H1 (cell line): ENCODE measurements at regions not wholly inside any gene's neighbourhood (a gene's known extent, or its start where the extent isn't known, plus 50 kb on each side); places are given as distances from the start of the nearest gene placed in this dataset.

Experiments used
- CTCF ChIA-PET: fragments of 300-600 bp; sonication (Branson Sonifier 250); formaldehyde crosslinking; loops from one replicate; lab custom pipeline; 2021; ENCODE audit not compliant: partially characterized antibody; lab: Charles Lee
- POLR2A ChIA-PET: fragments of 300-600 bp; sonication (Branson Sonifier 250); formaldehyde crosslinking; loops from one replicate; lab custom pipeline; 2021; ENCODE audit warnings: inconsistent platforms; ENCODE audit not compliant: partially characterized antibody; lab: Charles Lee
- DNase-seq, 2 experiments: peaks; one replicate each; pipeline versions ENCODE4 v3.0.0 to v3.0.0-alpha.2; 2010 to 2022; ENCODE audit warnings: low spot score in 2 of 2, low read depth in 1 of 2, mixed read lengths in 1 of 2
- FAIRE-seq: peaks from 2 replicates; lab custom pipeline; 2011; peaks lifted over from hg19 to GRCh38; lab: Jason Lieb, UNC
- H2AFZ ChIP-seq: 2 replicates; pipeline ENCODE4 v1.8.1; 2012; ENCODE audit warnings: low read length, inconsistent platforms
- H2AK5ac ChIP-seq: 2 replicates; pipeline ENCODE4 v1.6.1; 2013; ENCODE audit warnings: low read depth, low read length
- H2BK120ac ChIP-seq: replicated peaks from 2 replicates; pipeline ENCODE3; 2013; ENCODE audit warnings: low read depth, low read length, inconsistent platforms
- H2BK12ac ChIP-seq: 2 replicates; pipeline ENCODE4 v1.6.1; 2013; ENCODE audit warnings: low read depth, low read length
- H2BK15ac ChIP-seq: 2 replicates; pipeline ENCODE4 v1.6.1; 2013; ENCODE audit warnings: low read length
- H2BK20ac ChIP-seq: 2 replicates; pipeline ENCODE4 v1.6.1; 2013; ENCODE audit warnings: low read length
- H2BK5ac ChIP-seq: 2 replicates; pipeline ENCODE4 v1.6.1; 2013; ENCODE audit warnings: low read depth, low read length
- H3K14ac ChIP-seq: 2 replicates; pipeline ENCODE4 v1.6.1; 2013; ENCODE audit warnings: inconsistent platforms; ENCODE audit not compliant: insufficient read length
- H3K18ac ChIP-seq: 2 replicates; pipeline ENCODE4 v1.6.1; 2013; ENCODE audit warnings: low read length; ENCODE audit errors: extremely low read depth
- H3K23ac ChIP-seq: 2 replicates; pipeline ENCODE4 v1.6.1; 2013; ENCODE audit warnings: inconsistent platforms; ENCODE audit not compliant: insufficient read length
- H3K23me2 ChIP-seq: 2 replicates; pipeline ENCODE4 v1.6.1; 2013; ENCODE audit warnings: low read depth, low read length
- H3K27ac ChIP-seq: 2 replicates; pipeline ENCODE4 v1.6.1; 2011; ENCODE audit warnings: low read depth, low read length, inconsistent platforms
- H3K27me3 ChIP-seq, 4 experiments: replicated peaks in 1 of 4; 1 replicate in 1 of 4; 2 replicates in 3 of 4; pipeline versions ENCODE4 v1.6.1 to v1.8.1; 2011 to 2013; ENCODE audit warnings: low read length in 3 of 4, mild to moderate bottlenecking in 3 of 4, inconsistent platforms in 2 of 4, mixed read lengths in 2 of 4, moderate library complexity in 1 of 4; ENCODE audit not compliant: control insufficient read depth in 3 of 4, insufficient read depth in 3 of 4; ENCODE audit errors: extremely low read depth in 1 of 4
- H3K36me3 ChIP-seq, 4 experiments: 2 replicates each; pipeline versions ENCODE4 v1.6.1 to v1.8.1; 2011 to 2013; ENCODE audit warnings: mild to moderate bottlenecking in 4 of 4, low read length in 3 of 4, moderate library complexity in 2 of 4, control low read depth in 1 of 4, inconsistent platforms in 1 of 4; ENCODE audit not compliant: insufficient read depth in 4 of 4, control insufficient read depth in 2 of 4
- H3K4ac ChIP-seq: replicated peaks from 2 replicates; pipeline ENCODE3; 2013; ENCODE audit warnings: low read length, low read depth, mixed read lengths, inconsistent platforms; ENCODE audit not compliant: insufficient read length
- H3K4me1 ChIP-seq, 4 experiments: replicated peaks in 1 of 4; 1 replicate in 1 of 4; 2 replicates in 3 of 4; pipeline versions ENCODE4 v1.6.1 to v1.8.1; 2011 to 2013; ENCODE audit warnings: low read length in 3 of 4, inconsistent platforms in 2 of 4, mixed read lengths in 1 of 4; ENCODE audit not compliant: insufficient read depth in 4 of 4, control insufficient read depth in 3 of 4
- H3K4me2 ChIP-seq, 2 experiments: 2 replicates each; pipeline versions ENCODE4 v1.6.1 to v1.8.1; 2011 to 2013; ENCODE audit warnings: low read depth in 2 of 2, low read length in 2 of 2, control low read depth in 1 of 2, inconsistent platforms in 1 of 2, mild to moderate bottlenecking in 1 of 2; ENCODE audit not compliant: insufficient read depth in 1 of 2
- H3K4me3 ChIP-seq, 4 experiments: fragments of 200-600, 300-600 bp in 1 of 4; sonication (generic), shearing (Covaris generic), sonication (Bioruptor Twin) in 1 of 4; 2 replicates each; pipeline versions ENCODE4 v1.5.1 to v1.8.1; 2011 to 2016; ENCODE audit warnings: low read length in 4 of 4, low read depth in 3 of 4, control low read depth in 2 of 4, inconsistent platforms in 2 of 4, mild to moderate bottlenecking in 2 of 4, mixed read lengths in 1 of 4, moderate library complexity in 1 of 4; ENCODE audit not compliant: insufficient read depth in 2 of 4; ENCODE audit errors: extremely low read depth in 1 of 4
- H3K56ac ChIP-seq: replicated peaks from 2 replicates; pipeline ENCODE3; 2013; ENCODE audit warnings: low read depth, mild to moderate bottlenecking, mixed read lengths, low read length, inconsistent platforms; ENCODE audit not compliant: insufficient read length
- H3K79me1 ChIP-seq: 2 replicates; pipeline ENCODE4 v1.6.1; 2013; ENCODE audit warnings: low read depth, low read length, control low read depth
- H3K79me2 ChIP-seq, 2 experiments: 2 replicates each; pipeline versions ENCODE4 v1.6.1 to v1.8.1; 2012 to 2013; ENCODE audit warnings: low read length in 2 of 2, mild to moderate bottlenecking in 2 of 2, inconsistent platforms in 1 of 2; ENCODE audit not compliant: insufficient read depth in 2 of 2, control insufficient read depth in 1 of 2
- H3K9ac ChIP-seq, 4 experiments: replicated peaks in 1 of 4; 1 replicate in 1 of 4; 2 replicates in 3 of 4; pipeline versions ENCODE4 v1.6.1 to v1.8.1; 2011 to 2013; ENCODE audit warnings: low read depth in 3 of 4, low read length in 3 of 4, control low read depth in 2 of 4, mild to moderate bottlenecking in 2 of 4, moderate library complexity in 2 of 4, inconsistent platforms in 1 of 4; ENCODE audit errors: extremely low read depth in 1 of 4
- H3K9me3 ChIP-seq, 2 experiments: 2 replicates each; pipeline versions ENCODE4 v1.6.1 to v1.8.1; 2012 to 2013; ENCODE audit warnings: mild to moderate bottlenecking in 2 of 2, moderate library complexity in 2 of 2, control low read depth in 1 of 2, inconsistent platforms in 1 of 2, low read depth in 1 of 2, low read length in 1 of 2, mixed read lengths in 1 of 2; ENCODE audit not compliant: insufficient read depth in 2 of 2
- H4K20me1 ChIP-seq, 2 experiments: replicated peaks in 1 of 2; 2 replicates each; pipeline versions ENCODE3 to v1.8.1; 2011 to 2013; ENCODE audit warnings: inconsistent platforms in 2 of 2, low read length in 2 of 2, mild to moderate bottlenecking in 1 of 2; ENCODE audit not compliant: insufficient read depth in 2 of 2, control insufficient read depth in 1 of 2
- H4K5ac ChIP-seq: 2 replicates; pipeline ENCODE4 v1.6.1; 2013; ENCODE audit warnings: low read length, low read depth, mixed read lengths, inconsistent platforms; ENCODE audit not compliant: insufficient read length
- H4K8ac ChIP-seq: 2 replicates; pipeline ENCODE4 v1.8.0; 2013; ENCODE audit warnings: mild to moderate bottlenecking, moderate library complexity, low read length, inconsistent platforms; ENCODE audit not compliant: insufficient read depth; ENCODE audit errors: extremely low read depth
- H4K91ac ChIP-seq: replicated peaks from 2 replicates; pipeline ENCODE3; 2013; ENCODE audit warnings: low read length, mixed read lengths, inconsistent platforms; ENCODE audit not compliant: insufficient read length
- ATF3 ChIP-seq: IDR thresholded peaks from 2 replicates; pipeline ENCODE4 v1.6.1; 2011; ENCODE audit warnings: low read depth, mild to moderate bottlenecking, low read length; ENCODE audit not compliant: insufficient read depth
- CHD2 ChIP-seq: IDR thresholded peaks from 2 replicates; pipeline ENCODE4 v1.6.1; 2012; ENCODE audit warnings: low read length, improper control_type of control experiment
- FOSL1 ChIP-seq: IDR thresholded peaks from 2 replicates; pipeline ENCODE4 v1.6.1; 2011; ENCODE audit warnings: mild to moderate bottlenecking, low read depth, low read length, moderate library complexity; ENCODE audit not compliant: insufficient read depth
- HDAC2 ChIP-seq, 2 experiments: fragments of 300-600 bp in 1 of 2; sonication (generic) in 1 of 2; IDR thresholded peaks; 2 replicates each; pipeline ENCODE4 v1.6.1; 2011 to 2012; ENCODE audit warnings: low read depth in 2 of 2, low read length in 2 of 2, mild to moderate bottlenecking in 2 of 2, moderate library complexity in 2 of 2, borderline replicate concordance in 1 of 2, inconsistent platforms in 1 of 2
- JUN ChIP-seq: IDR thresholded peaks from 2 replicates; pipeline ENCODE4 v1.6.1; 2011; ENCODE audit warnings: low read depth, mild to moderate bottlenecking, improper control_type of control experiment, low read length
- MAX ChIP-seq: IDR thresholded peaks from 2 replicates; pipeline ENCODE4 v1.6.1; 2012; ENCODE audit warnings: inconsistent platforms
- NRF1 ChIP-seq: IDR thresholded peaks from 2 replicates; pipeline ENCODE4 v1.6.1; 2011; ENCODE audit warnings: mild to moderate bottlenecking, low read depth, low read length, improper control_type of control experiment
- SIN3A ChIP-seq, 2 experiments: IDR thresholded peaks in 1 of 2; conservative IDR thresholded peaks in 1 of 2; 2 replicates each; pipeline ENCODE4 v1.6.1; 2011 to 2012; ENCODE audit warnings: low read length in 2 of 2, improper control_type of control experiment in 1 of 2, low read depth in 1 of 2, mild to moderate bottlenecking in 1 of 2
- SIRT6 ChIP-seq: IDR thresholded peaks from one replicate; pipeline ENCODE4 v1.7.1; 2012; ENCODE audit warnings: low read length, inconsistent platforms
- SP1 ChIP-seq: IDR thresholded peaks from 2 replicates; pipeline ENCODE4 v1.6.1; 2011; ENCODE audit warnings: low read depth, low read length
- TAF7 ChIP-seq: optimal IDR thresholded peaks from 2 replicates; pipeline ENCODE3; 2011; ENCODE audit warnings: low read depth, mild to moderate bottlenecking, inconsistent platforms, low read length, moderate library complexity, borderline replicate concordance
- USF2 ChIP-seq: IDR thresholded peaks from 2 replicates; pipeline ENCODE4 v1.6.1; 2011; ENCODE audit warnings: low read length, improper control_type of control experiment
- WGBS, 2 experiments: shearing (Covaris generic) in 1 of 2; methylation state at CpG; one replicate each; pipeline versions ENCODE4 v1.1.6 to v1.1.7; 2013 to 2015; ENCODE audit warnings: low lambda C conversion rate in 2 of 2, mixed read lengths in 2 of 2, inconsistent platforms in 1 of 2, low coverage in 1 of 2, missing lambda C conversion rate in 1 of 2; ENCODE audit not compliant: insufficient replicate concordance in 2 of 2, insufficient coverage in 1 of 2, insufficient read length in 1 of 2; ENCODE audit errors: extremely low coverage in 1 of 2, missing lambda C conversion rate in 1 of 2; 5-methylcytosine and 5-hydroxymethylcytosine counted together

GRCh38 chr5:167839065-167839464, 452.4 kb upstream of the WWC1 start:
- H3K27ac ChIP-seq, result no peak overlapping the region
- H2BK5ac ChIP-seq, result no peak overlapping the region
- H3K4me3 ChIP-seq, result no peak overlapping the region
- H3K36me3 ChIP-seq, result no peaks in the 10 kb centered on the region
- no peaks in the 10 kb centered on the region for H3K79me1 ChIP-seq
- H3K79me2 ChIP-seq, result no peaks in the 10 kb centered on the region
- H3K23ac ChIP-seq, result no peak overlapping the region
- no peak overlapping the region for H3K4me2 ChIP-seq
- no peak overlapping the region for H2BK120ac ChIP-seq
- no peak overlapping the region for H2BK15ac ChIP-seq
- no peak overlapping the region for H2BK12ac ChIP-seq
- H3K27me3 ChIP-seq, result no peaks in the 10 kb centered on the region
- H2BK20ac ChIP-seq, result no peak overlapping the region
- no peak overlapping the region for H3K14ac ChIP-seq
- no peak overlapping the region for H4K5ac ChIP-seq
- TF ChIP-seq SIRT6, result no peak
- no peak for TF ChIP-seq JUN
- no peak for TF ChIP-seq NRF1
- no peak for TF ChIP-seq HDAC2 (IDR thresholded peaks at IDR 0.05; ENCODE audit: borderline replicate concordance in 1 of 2, low read depth in 2 of 2, low read length in 2 of 2)
- TF ChIP-seq CHD2, result no peak
- no peak for TF ChIP-seq TAF7
- TF ChIP-seq USF2, result no peak
- TF ChIP-seq MAX, result no peak
- TF ChIP-seq SIN3A (conservative IDR thresholded peaks at IDR 0.05 in 1 of 2, IDR thresholded peaks at IDR 0.05 in 1 of 2; ENCODE audit: low read depth in 1 of 2, low read length in 2 of 2), result no peak
- no peak for TF ChIP-seq ATF3
- TF ChIP-seq FOSL1, result no peak
- TF ChIP-seq SP1, result no peak
- H2AK5ac ChIP-seq, result no peak overlapping the region
- H3K4ac ChIP-seq, result no peak overlapping the region
- POLR2A ChIA-PET, result no interaction called here
- H3K56ac ChIP-seq, result no peak overlapping the region
- no peak overlapping the region for H3K9ac ChIP-seq
- H3K18ac ChIP-seq, result no peak overlapping the region
- no peaks in the 10 kb centered on the region for H4K20me1 ChIP-seq
- no peaks in the 10 kb centered on the region for H3K23me2 ChIP-seq
- CTCF ChIA-PET, result interaction anchor here (1.6 kb wide), 1 partner anchor 10 kb away, joined by 3 read pairs; no protein-coding TSS in a partner anchor
- H3K4me1 ChIP-seq, result peaks cover 0 to 3% (median 2%) of the 10 kb centered on the region in 4 experiments; a peak in 3 of 7 replicates
- WGBS, 2 experiments, result 76% methylated on average over 6 of the region's 6 CpGs; no CpG with 5 or more reads in 1 of the 2 experiments
- FAIRE-seq (peak; percentile 13), DNase-seq (no peak)
- no peak overlapping the region for H4K91ac ChIP-seq
- no peak overlapping the region for H2AFZ ChIP-seq
- no peak overlapping the region for H4K8ac ChIP-seq
- no peaks in the 10 kb centered on the region; a peak in 1 of 4 replicates for H3K9me3 ChIP-seq
